ENCODE measurements at regions not wholly inside any gene's neighbourhood (a gene's known extent, or its start where the extent isn't known, plus 50 kb on each side); places are given as distances from the start of the nearest gene placed in this dataset.

GRCh38 chr19:23822735-23823134 lies 64.0 kb upstream of the ZNF681 start:
- Histone ChIP-seq H3K36me3 (replicated peaks in 1 of 2; ENCODE audit: control insufficient read depth in 1 of 2, insufficient read depth in 2 of 2, low read length in 2 of 2) (no peaks in the 10 kb centered on the region), H3K9ac (ENCODE audit: insufficient read depth, low read length, poor library complexity, severe bottlenecking) (no peak overlapping the region), H3K4me1 (ENCODE audit: control insufficient read depth in 1 of 2, insufficient read depth in 2 of 2, low read length in 2 of 2) (no peaks in the 10 kb centered on the region), H3K4me2 (replicated peaks; ENCODE audit: extremely low read depth, low read length, poor library complexity, severe bottlenecking) (no peak overlapping the region), H3K4me3 (replicated peaks in 1 of 3; ENCODE audit: low read depth in 2 of 3, low read length in 3 of 3) (peak overlapping the region in 1 of 3 experiments; percentile 39), H3K27me3 (ENCODE audit: control insufficient read depth in 2 of 2, insufficient read depth in 2 of 2, low read length in 2 of 2) (no peaks in the 10 kb centered on the region), H3K27ac (ENCODE audit: low read depth in 1 of 2, low read length in 2 of 2) (no peak overlapping the region), H3K79me2 (ENCODE audit: insufficient read depth, low read length) (no peaks in the 10 kb centered on the region), H2AFZ (ENCODE audit: insufficient read depth, low read depth, low read length, poor library complexity, severe bottlenecking) (no peak overlapping the region), H3K9me3 (replicated peaks in 1 of 2; ENCODE audit: control insufficient read depth in 1 of 2, insufficient read depth in 1 of 2, low read length in 2 of 2) (peaks cover 73 to 81% of the 10 kb centered on the region in 2 donors), H4K20me1 (ENCODE audit: insufficient read depth, low read length) (no peaks in the 10 kb centered on the region)
- H3K4me1 Mint-ChIP-seq: no peaks in the 10 kb centered on the region
- TF ChIP-seq CTCF (IDR thresholded peaks at IDR 0.05): no peak
- no peak for DNase-seq
- no peaks in the 10 kb centered on the region for H3K27me3 Mint-ChIP-seq (ENCODE audit: low read depth in 3 of 3)
- H3K27ac Mint-ChIP-seq: no peak overlapping the region
- H3K4me3 Mint-ChIP-seq: no peak overlapping the region
- peaks cover 38 to 74% (median 64%) of the 10 kb centered on the region in 7 donors for H3K9me3 Mint-ChIP-seq
- H3K36me3 Mint-ChIP-seq: no peaks in the 10 kb centered on the region
- 75% methylated on average over 1 of the region's 1 CpG for WGBS (ENCODE audit: insufficient coverage)
- intact Hi-C loops (cut with micrococcal nuclease): no loop called here

- H3K4me2 ChIP-seq (replicated peaks; ENCODE audit: extremely low read depth, low read length, poor library complexity, severe bottlenecking): no peak overlapping the region
- intact Hi-C loops (cut with micrococcal nuclease): no loop called here
- Mint-ChIP-seq H3K4me3 (no peak overlapping the region), H3K4me1 (no peaks in the 10 kb centered on the region), H3K27me3 (ENCODE audit: low read depth in 3 of 3) (no peaks in the 10 kb centered on the region), H3K9me3 (peaks cover 21 to 58% (median 42%) of the 10 kb centered on the region in 7 donors), H3K36me3 (no peaks in the 10 kb centered on the region), H3K27ac (no peak overlapping the region)
- no peak overlapping the region for H3K27ac ChIP-seq (ENCODE audit: low read depth in 1 of 2, low read length in 2 of 2)
- H4K20me1 ChIP-seq (ENCODE audit: insufficient read depth, low read length): no peaks in the 10 kb centered on the region
- peaks cover 45 to 49% of the 10 kb centered on the region in 2 donors for H3K9me3 ChIP-seq (replicated peaks in 1 of 2; ENCODE audit: control insufficient read depth in 1 of 2, insufficient read depth in 1 of 2, low read length in 2 of 2)
- TF ChIP-seq CTCF (IDR thresholded peaks at IDR 0.05): no peak
- no peaks in the 10 kb centered on the region for H3K27me3 ChIP-seq (ENCODE audit: control insufficient read depth in 2 of 2, insufficient read depth in 2 of 2, low read length in 2 of 2)
- no peak overlapping the region for H3K9ac ChIP-seq (ENCODE audit: insufficient read depth, low read length, poor library complexity, severe bottlenecking)
- no peaks in the 10 kb centered on the region for H3K79me2 ChIP-seq (ENCODE audit: insufficient read depth, low read length)
- H3K4me1 ChIP-seq (ENCODE audit: control insufficient read depth in 1 of 2, insufficient read depth in 2 of 2, low read length in 2 of 2): no peaks in the 10 kb centered on the region
- no peak overlapping the region for H2AFZ ChIP-seq (ENCODE audit: insufficient read depth, low read depth, low read length, poor library complexity, severe bottlenecking)
- H3K4me3 ChIP-seq (replicated peaks in 1 of 3; ENCODE audit: low read depth in 2 of 3, low read length in 3 of 3): no peak overlapping the region
- WGBS (ENCODE audit: insufficient coverage): 78% methylated on average over 3 of the region's 4 CpGs
- DNase-seq: peak in 1 of 3 donors; percentile 8
- H3K36me3 ChIP-seq (replicated peaks in 1 of 2; ENCODE audit: control insufficient read depth in 1 of 2, insufficient read depth in 2 of 2, low read length in 2 of 2): no peaks in the 10 kb centered on the region
Observed at GRCh38 chr19:23817519-23817918, 58.8 kb upstream of the ZNF681 start.
